Astrocyte of the cerebellum (primary cell): ENCODE measurements at regions not wholly inside any gene's neighbourhood (a gene's known extent, or its start where the extent isn't known, plus 50 kb on each side); places are given as distances from the start of the nearest gene placed in this dataset.

ENCODE experiments used
- DNase-seq: peaks from one replicate; pipeline ENCODE4 v3.0.0-alpha.2; 2011; ENCODE audit warnings: low read depth
- H3K4me3 ChIP-seq: 2 replicates; pipeline ENCODE4 v1.5.1; 2011; ENCODE audit warnings: mild to moderate bottlenecking, low read depth, low read length, moderate library complexity
- CTCF ChIP-seq: IDR thresholded peaks from 2 replicates; pipeline ENCODE4 v1.5.1; 2012; ENCODE audit warnings: low read length, low read depth, moderate library complexity, mild to moderate bottlenecking; ENCODE audit errors: missing control alignments
- in situ Hi-C: cut with HindIII; loops from 2 replicates; pipeline ENCODE4 v1.10.0; 2017; ENCODE audit warnings: low sequenced_read_pairs

GRCh38 chr14:84112589-84112988 lies 1417.4 kb upstream of the FLRT2 start:
- no peak for DNase-seq
- no peak for TF ChIP-seq CTCF
- no peak overlapping the region for H3K4me3 ChIP-seq
- in situ Hi-C loops = no loop called here

GRCh38 chr14:84125676-84126075 lies 1404.3 kb upstream of the FLRT2 start:
- no peak for DNase-seq
- H3K4me3 ChIP-seq = no peak overlapping the region
- in situ Hi-C loops = no loop called here
- no peak for TF ChIP-seq CTCF

GRCh38 chr14:84127495-84127894 lies 1402.4 kb upstream of the FLRT2 start:
- no peak overlapping the region for H3K4me3 ChIP-seq
- no peak for TF ChIP-seq CTCF
- in situ Hi-C loops = no loop called here
- DNase-seq = no peak

GRCh38 chr14:84128050-84128449 lies 1401.9 kb upstream of the FLRT2 start:
- no peak overlapping the region for H3K4me3 ChIP-seq
- DNase-seq = no peak
- in situ Hi-C loops = no loop called here
- no peak for TF ChIP-seq CTCF

GRCh38 chr14:84129007-84129406 lies 1400.9 kb upstream of the FLRT2 start:
- in situ Hi-C loops = no loop called here
- H3K4me3 ChIP-seq = no peak overlapping the region
- no peak for DNase-seq
- TF ChIP-seq CTCF = no peak

- DNase-seq = no peak
- in situ Hi-C loops = no loop called here
- H3K4me3 ChIP-seq = no peak overlapping the region
- no peak for TF ChIP-seq CTCF
Observed at GRCh38 chr14:84129941-84130340, 1400.0 kb upstream of the FLRT2 start.

GRCh38 chr14:84131924-84132323 lies 1398.0 kb upstream of the FLRT2 start:
- no peak for DNase-seq
- H3K4me3 ChIP-seq = no peak overlapping the region
- in situ Hi-C loops = no loop called here
- no peak for TF ChIP-seq CTCF
